ENCODE measurements at regions not wholly inside any gene's neighbourhood (a gene's known extent, or its start where the extent isn't known, plus 50 kb on each side); places are given as distances from the start of the nearest gene placed in this dataset.

GRCh38 chr1:199113265-199113869, 474.5 kb downstream of the PTPRC start:
- DNase-seq: peak; percentile 19

GRCh38 chr1:199116488-199116887, 477.6 kb downstream of the PTPRC start:
- DNase-seq: no peak

GRCh38 chr1:199121047-199121446, 482.2 kb downstream of the PTPRC start:
- DNase-seq: no peak

GRCh38 chr1:199122085-199122484, 483.2 kb downstream of the PTPRC start:
- no peak for DNase-seq

GRCh38 chr1:199122532-199123311, 483.9 kb downstream of the PTPRC start:
- DNase-seq: no peak

- no peak for DNase-seq
Measured at GRCh38 chr1:199123615-199124014, 484.8 kb downstream of the PTPRC start.

GRCh38 chr1:199124351-199124750, 485.5 kb downstream of the PTPRC start:
- no peak for DNase-seq

DNA sequence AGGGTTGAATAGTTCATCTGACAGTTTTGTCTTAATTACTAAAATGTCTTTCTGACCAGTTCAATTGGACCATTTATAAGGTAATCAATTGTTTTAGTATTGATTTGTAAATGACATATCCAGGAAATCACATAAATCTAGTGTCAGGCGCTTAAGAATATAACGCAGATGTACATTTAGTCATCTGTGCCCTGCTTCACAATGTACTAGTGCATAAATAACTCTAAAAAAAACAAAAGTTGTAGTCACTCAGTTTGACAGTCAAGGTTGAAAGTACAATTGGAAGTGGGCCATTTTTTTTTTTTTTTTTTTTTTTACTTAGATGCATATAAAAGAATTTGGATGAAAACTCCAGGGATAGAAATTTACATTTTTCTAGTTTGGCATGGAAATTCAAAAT, 490.4 kb downstream of the PTPRC start:
- no peak for DNase-seq

- no peak for DNase-seq
Measured at GRCh38 chr1:199132006-199132405, 493.2 kb downstream of the PTPRC start.

DNA sequence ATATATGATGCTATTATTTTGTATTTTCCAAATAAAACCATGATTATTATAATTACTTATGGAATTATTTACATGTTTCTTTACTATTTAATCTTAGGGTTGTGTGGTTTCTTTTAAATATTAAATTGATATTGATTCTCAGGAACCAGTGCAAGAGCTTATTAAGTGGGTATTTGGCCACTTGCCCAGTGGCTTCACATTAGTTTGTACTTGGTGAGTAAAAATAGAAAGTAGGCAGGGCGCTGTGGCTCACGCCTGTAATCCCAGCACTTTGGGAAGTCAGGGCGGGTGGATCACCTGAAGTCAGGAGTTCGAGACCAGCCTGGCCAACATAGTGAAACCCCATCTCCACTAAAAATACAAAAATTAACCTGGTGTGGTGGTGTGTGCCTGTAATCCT, 497.1 kb downstream of the PTPRC start:
- DNase-seq: no peak

DNA sequence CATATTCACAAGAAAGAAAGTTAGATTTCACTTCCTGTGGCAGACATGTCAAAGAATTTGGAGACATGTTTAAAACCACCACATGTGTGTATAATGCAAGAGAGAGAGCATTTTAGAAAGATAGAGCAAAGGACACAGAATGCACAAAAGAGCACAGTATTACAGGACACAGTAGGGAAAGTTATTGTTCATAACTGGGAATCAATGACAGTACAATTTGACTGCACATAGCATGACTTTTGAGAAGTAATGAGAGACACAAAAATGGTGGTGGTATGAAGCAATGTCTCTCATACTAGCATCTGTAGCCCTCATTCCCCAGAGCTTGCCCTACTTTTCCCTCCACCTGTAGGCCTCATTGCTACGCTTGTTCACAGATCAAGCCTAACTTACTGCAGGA, 499.2 kb downstream of the PTPRC start:
- no peak for DNase-seq

- no peak for DNase-seq
Measured at GRCh38 chr1:199149591-199149990, 510.8 kb downstream of the PTPRC start.

DNA sequence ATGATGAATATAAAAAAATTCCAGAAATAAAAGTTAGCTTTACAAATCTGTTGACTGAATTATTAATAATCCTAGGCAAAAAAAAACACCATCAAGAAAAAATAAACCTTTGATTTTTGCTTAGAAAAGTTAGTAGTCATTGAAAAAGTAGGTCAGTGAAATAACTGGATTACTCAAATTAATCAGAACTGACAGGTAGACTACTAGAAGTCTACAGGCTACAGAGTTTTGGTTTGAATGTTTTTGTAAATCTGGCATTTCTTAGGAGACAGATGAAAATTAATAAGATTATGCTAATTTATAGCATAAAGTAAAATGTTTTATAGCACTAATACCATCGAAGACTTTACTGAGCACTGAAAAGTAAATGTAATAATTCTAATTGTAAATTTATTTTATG, 511.9 kb downstream of the PTPRC start:
- no peak for DNase-seq

DNA sequence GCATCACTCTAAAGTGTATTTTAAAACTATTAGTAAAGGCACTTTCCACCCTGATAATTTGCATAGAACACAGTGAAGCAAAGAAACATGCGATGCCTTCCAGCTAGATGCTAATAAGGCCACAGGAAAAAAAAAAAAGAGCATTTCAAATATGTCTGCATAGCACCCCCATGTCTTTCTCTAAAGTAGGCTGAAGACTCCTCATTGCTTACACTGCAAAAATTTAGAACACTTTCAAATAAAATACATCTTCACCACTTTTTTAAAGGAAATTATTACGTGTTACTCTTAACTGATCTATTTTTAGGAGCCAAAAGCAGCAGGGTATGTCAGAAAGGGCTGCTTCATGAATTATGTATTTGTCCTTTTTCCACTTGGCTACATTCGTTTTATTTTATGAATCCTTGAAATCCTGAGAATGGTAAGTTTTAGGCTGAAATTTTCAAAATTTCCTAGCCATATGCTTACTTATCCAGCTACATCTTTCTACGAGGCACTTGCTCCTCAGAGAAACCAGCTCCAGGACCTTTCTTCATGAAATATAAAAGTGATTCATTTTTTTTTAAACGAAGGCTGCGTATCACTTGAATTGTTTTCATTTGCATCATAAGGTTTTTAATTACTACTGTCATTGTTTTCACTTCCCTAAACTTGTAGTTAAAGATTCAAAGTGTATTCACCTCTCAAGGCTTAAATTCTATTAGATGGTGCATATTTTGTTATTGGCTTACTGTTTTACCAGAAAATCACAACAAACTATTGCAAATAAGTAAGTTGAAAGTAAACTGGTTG, 513.0 kb downstream of the PTPRC start:
- no peak for DNase-seq

DNA sequence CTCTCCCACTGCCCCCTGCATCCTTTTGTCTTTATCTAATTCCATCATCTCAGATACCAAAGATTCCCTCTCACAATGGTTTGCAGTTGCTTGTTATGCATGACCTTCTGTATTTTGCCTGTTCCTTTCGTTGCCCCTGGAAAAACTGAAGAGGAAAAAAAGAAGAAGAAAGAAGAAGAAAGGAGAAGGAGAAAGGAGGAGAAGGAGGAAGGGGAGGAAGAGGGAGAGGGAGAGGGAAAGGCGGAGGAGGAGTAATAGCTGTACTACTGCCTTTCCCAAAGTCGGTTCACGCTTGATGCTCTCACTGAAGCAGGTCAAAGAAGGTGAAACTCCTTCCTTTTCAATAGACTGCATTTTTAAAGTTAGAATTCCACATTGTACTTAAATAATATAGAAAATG, 513.8 kb downstream of the PTPRC start:
- DNase-seq: no peak

GRCh38 chr1:199155166-199156019, 516.6 kb downstream of the PTPRC start:
- no peak for DNase-seq

DNA sequence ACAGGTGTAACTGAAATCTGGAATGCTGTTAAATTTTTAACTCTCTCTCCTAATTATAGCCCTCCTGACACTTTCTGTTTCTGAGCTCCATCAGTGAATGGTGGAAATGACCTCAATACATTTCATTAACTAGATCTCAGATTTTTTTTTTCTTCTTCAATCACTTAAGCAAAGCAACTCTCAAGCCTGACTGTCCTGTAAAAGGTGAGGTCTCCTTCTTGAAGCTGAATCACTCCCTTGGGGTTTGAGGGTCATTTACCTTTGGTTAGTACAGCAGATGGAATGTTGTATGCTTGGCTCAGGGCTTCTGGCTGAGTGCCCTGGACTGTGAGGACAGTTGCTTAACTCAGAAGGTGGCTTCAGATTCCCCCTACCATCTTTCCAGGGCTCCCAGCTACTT, 518.7 kb downstream of the PTPRC start:
- peak; percentile 9 for DNase-seq

- DNase-seq: no peak
Measured at GRCh38 chr1:199160521-199161318, 521.9 kb downstream of the PTPRC start.

GRCh38 chr1:199161319-199161680, 522.5 kb downstream of the PTPRC start:
- DNase-seq: no peak

- DNase-seq: no peak
Measured at GRCh38 chr1:199161766-199162303, 523.0 kb downstream of the PTPRC start.

DNA sequence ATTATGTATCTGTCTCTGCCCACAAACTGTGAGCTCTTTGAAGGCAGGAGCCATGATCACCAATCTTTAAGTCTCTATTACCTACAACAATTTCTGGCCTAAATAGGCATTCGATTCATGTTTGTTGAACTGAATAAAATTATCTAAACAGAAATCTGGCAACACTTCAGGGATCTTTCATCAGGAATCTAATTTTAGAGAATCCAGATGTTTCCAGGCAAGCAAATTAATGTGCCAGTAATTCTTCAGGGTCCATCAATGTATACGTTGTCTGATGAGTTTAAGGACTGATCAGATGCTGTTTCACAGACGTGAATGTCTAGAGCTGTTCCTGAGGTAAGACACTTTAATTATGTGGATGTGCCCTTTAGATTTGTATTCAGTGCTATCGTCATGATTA, 524.4 kb downstream of the PTPRC start:
- DNase-seq: peak; percentile 23

Data from tongue (tissue), 1 donor.